HepG2 (cell line): ENCODE measurements at regions not wholly inside any gene's neighbourhood (a gene's known extent, or its start where the extent isn't known, plus 50 kb on each side); places are given as distances from the start of the nearest gene placed in this dataset.

ENCODE experiments used
- KLF11 ChIP-seq: IDR thresholded peaks from 2 replicates; pipeline ENCODE4 v1.6.1; 2016; ENCODE audit warnings: missing compliant biosample characterization
- TARDBP ChIP-seq: sonication (generic); formaldehyde crosslinking; IDR thresholded peaks from 2 replicates; pipeline ENCODE4 v1.8.0; 2022; ENCODE audit warnings: mild to moderate bottlenecking, missing genetic modification reagents
- TF ChIP-seq, protein P1 (sequence below): sonication (generic); formaldehyde crosslinking; IDR thresholded peaks from 2 replicates; pipeline ENCODE4 v1.5.0; 2020; ENCODE audit warnings: mild to moderate bottlenecking, missing genetic modification reagents, moderate library complexity

DNA sequence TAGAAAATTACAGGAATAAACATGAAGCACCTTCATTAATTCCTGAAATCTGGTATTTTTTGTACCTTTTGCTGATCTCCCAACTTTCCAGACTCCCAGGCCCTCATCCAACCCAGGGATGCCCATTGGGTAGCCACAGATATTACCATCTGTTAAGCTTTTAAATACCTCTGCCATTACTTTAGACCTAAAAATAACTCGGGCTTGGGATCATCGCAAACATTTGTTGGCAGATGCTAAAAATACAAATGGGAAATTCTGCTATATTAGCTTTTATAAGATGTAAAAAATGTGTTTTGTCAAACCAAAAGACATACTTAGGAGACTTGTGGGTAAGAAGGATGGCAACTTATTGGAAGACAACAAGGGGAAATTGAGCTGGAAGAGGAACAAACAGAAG is 376.1 kb downstream of the CENPW start:
- TF ChIP-seq TARDBP (CRISPR knock-in tag), result no peak
- no peak for TF ChIP-seq KLF11 (CRISPR knock-in tag)
- TF ChIP-seq, protein P1, sequence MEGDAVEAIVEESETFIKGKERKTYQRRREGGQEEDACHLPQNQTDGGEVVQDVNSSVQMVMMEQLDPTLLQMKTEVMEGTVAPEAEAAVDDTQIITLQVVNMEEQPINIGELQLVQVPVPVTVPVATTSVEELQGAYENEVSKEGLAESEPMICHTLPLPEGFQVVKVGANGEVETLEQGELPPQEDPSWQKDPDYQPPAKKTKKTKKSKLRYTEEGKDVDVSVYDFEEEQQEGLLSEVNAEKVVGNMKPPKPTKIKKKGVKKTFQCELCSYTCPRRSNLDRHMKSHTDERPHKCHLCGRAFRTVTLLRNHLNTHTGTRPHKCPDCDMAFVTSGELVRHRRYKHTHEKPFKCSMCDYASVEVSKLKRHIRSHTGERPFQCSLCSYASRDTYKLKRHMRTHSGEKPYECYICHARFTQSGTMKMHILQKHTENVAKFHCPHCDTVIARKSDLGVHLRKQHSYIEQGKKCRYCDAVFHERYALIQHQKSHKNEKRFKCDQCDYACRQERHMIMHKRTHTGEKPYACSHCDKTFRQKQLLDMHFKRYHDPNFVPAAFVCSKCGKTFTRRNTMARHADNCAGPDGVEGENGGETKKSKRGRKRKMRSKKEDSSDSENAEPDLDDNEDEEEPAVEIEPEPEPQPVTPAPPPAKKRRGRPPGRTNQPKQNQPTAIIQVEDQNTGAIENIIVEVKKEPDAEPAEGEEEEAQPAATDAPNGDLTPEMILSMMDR (CRISPR knock-in tag), result no peak
